Prostate gland (tissue), 2 donors: ENCODE measurements at regions not wholly inside any gene's neighbourhood (a gene's known extent, or its start where the extent isn't known, plus 50 kb on each side); places are given as distances from the start of the nearest gene placed in this dataset.

Experiments used
- POLR2A ChIP-seq: fragments of 450-650 bp; IDR thresholded peaks from one replicate; pipeline ENCODE4 v1.6.1; 2016; ENCODE audit warnings: antibody characterized with exemption, mild to moderate bottlenecking
- TF ChIP-seq, protein P1 (sequence below), 4 experiments: fragments of 200-600 bp in 2 of 4; fragments of 450-650 bp in 2 of 4; sonication (generic) in 2 of 4; IDR thresholded peaks; 1 replicate in 3 of 4; 2 replicates in 1 of 4; pipeline ENCODE4 v1.5.1; 2016 to 2019; ENCODE audit warnings: antibody characterized with exemption in 4 of 4, mild to moderate bottlenecking in 2 of 4, moderate library complexity in 2 of 4

- TF ChIP-seq, protein P1, sequence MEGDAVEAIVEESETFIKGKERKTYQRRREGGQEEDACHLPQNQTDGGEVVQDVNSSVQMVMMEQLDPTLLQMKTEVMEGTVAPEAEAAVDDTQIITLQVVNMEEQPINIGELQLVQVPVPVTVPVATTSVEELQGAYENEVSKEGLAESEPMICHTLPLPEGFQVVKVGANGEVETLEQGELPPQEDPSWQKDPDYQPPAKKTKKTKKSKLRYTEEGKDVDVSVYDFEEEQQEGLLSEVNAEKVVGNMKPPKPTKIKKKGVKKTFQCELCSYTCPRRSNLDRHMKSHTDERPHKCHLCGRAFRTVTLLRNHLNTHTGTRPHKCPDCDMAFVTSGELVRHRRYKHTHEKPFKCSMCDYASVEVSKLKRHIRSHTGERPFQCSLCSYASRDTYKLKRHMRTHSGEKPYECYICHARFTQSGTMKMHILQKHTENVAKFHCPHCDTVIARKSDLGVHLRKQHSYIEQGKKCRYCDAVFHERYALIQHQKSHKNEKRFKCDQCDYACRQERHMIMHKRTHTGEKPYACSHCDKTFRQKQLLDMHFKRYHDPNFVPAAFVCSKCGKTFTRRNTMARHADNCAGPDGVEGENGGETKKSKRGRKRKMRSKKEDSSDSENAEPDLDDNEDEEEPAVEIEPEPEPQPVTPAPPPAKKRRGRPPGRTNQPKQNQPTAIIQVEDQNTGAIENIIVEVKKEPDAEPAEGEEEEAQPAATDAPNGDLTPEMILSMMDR (IDR thresholded peaks at IDR 0.05) = no peak
- no peak for TF ChIP-seq POLR2A
Observed at GRCh38 chr1:96362623-96363022, 359.0 kb upstream of the PTBP2 start.
